ENCODE measurements at regions not wholly inside any gene's neighbourhood (a gene's known extent, or its start where the extent isn't known, plus 50 kb on each side); places are given as distances from the start of the nearest gene placed in this dataset.

DNA sequence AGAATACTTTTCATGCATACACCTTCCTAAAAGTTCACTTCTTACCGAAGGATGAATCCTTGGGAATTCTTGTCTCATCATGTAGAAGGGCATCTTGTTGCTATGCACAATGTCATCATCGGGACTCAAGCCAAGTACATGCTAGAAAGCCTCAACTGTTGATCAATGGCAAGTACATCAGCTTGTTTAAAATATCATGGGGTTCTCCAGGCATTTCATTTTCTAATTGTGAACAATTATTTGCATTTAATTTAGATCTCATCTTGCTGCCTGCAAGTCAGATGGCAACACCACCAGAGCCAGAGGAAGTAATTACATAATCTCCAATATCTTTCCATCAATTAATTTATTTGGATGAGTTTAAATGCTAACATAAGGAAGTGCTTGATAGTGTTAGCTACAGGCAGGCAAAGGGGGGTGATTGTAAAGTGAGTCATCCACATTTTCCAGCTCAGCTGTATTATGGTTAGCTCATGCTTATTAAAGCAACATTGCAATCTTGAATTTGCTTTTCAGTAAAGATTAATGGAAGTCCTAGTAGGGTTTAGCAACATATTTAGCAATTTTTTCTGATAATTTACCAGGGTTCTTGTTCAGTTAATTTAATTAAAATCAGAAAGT is 356.5 kb downstream of the CBLL2 start:
- TF ChIP-seq, protein P1, sequence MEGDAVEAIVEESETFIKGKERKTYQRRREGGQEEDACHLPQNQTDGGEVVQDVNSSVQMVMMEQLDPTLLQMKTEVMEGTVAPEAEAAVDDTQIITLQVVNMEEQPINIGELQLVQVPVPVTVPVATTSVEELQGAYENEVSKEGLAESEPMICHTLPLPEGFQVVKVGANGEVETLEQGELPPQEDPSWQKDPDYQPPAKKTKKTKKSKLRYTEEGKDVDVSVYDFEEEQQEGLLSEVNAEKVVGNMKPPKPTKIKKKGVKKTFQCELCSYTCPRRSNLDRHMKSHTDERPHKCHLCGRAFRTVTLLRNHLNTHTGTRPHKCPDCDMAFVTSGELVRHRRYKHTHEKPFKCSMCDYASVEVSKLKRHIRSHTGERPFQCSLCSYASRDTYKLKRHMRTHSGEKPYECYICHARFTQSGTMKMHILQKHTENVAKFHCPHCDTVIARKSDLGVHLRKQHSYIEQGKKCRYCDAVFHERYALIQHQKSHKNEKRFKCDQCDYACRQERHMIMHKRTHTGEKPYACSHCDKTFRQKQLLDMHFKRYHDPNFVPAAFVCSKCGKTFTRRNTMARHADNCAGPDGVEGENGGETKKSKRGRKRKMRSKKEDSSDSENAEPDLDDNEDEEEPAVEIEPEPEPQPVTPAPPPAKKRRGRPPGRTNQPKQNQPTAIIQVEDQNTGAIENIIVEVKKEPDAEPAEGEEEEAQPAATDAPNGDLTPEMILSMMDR (tag by site-specific recombination; IDR thresholded peaks at IDR 0.05) = no peak
- TF ChIP-seq ZNF292 (tag by site-specific recombination; IDR thresholded peaks at IDR 0.05; ENCODE audit: borderline replicate concordance, low read depth) = no peak
- no peak for TF ChIP-seq ZBTB1 (tag by site-specific recombination; IDR thresholded peaks at IDR 0.05)
- no peak for TF ChIP-seq ZNF394 (tag by site-specific recombination; IDR thresholded peaks at IDR 0.05; ENCODE audit: borderline replicate concordance)
- TF ChIP-seq REST (tag by site-specific recombination; IDR thresholded peaks at IDR 0.05) = no peak

Data from HEK293 (cell line).